ENCODE measurements at regions not wholly inside any gene's neighbourhood (a gene's known extent, or its start where the extent isn't known, plus 50 kb on each side); places are given as distances from the start of the nearest gene placed in this dataset.

DNA sequence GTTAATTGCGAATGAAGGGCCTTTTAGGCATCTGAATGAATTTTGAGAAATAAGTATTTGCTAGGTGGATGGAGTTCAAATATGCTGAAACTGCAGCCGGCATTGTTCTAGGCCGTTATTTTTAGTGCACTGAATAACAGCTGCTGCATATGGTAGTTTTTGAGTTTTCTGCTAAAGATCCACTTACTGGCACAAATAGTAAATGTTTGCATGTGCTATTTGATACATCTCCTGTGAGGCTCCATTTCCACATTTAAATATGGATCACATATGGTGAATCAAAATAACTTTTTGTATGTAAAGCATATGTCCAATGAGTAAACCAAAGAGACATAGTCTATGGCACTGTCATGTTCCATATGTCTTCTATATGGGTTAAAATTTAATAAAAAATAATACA, 56.7 kb upstream of the CNTN4 start:
- Histone ChIP-seq H3K79me2 (ENCODE audit: insufficient read depth, low read length) (no peaks in the 10 kb centered on the region), H3K27ac (ENCODE audit: low read depth in 1 of 2, low read length in 2 of 2) (no peak overlapping the region), H3K4me1 (ENCODE audit: control insufficient read depth in 1 of 2, insufficient read depth in 2 of 2, low read length in 2 of 2) (no peaks in the 10 kb centered on the region), H3K4me2 (replicated peaks; ENCODE audit: extremely low read depth, low read length, poor library complexity, severe bottlenecking) (no peak overlapping the region), H3K27me3 (ENCODE audit: control insufficient read depth in 2 of 2, insufficient read depth in 2 of 2, low read length in 2 of 2) (no peaks in the 10 kb centered on the region), H4K20me1 (ENCODE audit: insufficient read depth, low read length) (no peaks in the 10 kb centered on the region), H3K9me3 (replicated peaks in 1 of 2; ENCODE audit: control insufficient read depth in 1 of 2, insufficient read depth in 1 of 2, low read length in 2 of 2) (no peaks in the 10 kb centered on the region), H3K9ac (ENCODE audit: insufficient read depth, low read length, poor library complexity, severe bottlenecking) (no peak overlapping the region), H3K36me3 (replicated peaks in 1 of 2; ENCODE audit: control insufficient read depth in 1 of 2, insufficient read depth in 2 of 2, low read length in 2 of 2) (no peaks in the 10 kb centered on the region), H3K4me3 (replicated peaks in 1 of 3; ENCODE audit: low read depth in 2 of 3, low read length in 3 of 3) (no peak overlapping the region), H2AFZ (ENCODE audit: insufficient read depth, low read depth, low read length, poor library complexity, severe bottlenecking) (no peak overlapping the region)
- no peaks in the 10 kb centered on the region for H3K4me1 Mint-ChIP-seq
- H3K36me3 Mint-ChIP-seq = no peaks in the 10 kb centered on the region
- H3K27me3 Mint-ChIP-seq (ENCODE audit: low read depth in 3 of 3) = no peaks in the 10 kb centered on the region
- intact Hi-C loops (cut with micrococcal nuclease) = no loop called here
- TF ChIP-seq, protein P1, sequence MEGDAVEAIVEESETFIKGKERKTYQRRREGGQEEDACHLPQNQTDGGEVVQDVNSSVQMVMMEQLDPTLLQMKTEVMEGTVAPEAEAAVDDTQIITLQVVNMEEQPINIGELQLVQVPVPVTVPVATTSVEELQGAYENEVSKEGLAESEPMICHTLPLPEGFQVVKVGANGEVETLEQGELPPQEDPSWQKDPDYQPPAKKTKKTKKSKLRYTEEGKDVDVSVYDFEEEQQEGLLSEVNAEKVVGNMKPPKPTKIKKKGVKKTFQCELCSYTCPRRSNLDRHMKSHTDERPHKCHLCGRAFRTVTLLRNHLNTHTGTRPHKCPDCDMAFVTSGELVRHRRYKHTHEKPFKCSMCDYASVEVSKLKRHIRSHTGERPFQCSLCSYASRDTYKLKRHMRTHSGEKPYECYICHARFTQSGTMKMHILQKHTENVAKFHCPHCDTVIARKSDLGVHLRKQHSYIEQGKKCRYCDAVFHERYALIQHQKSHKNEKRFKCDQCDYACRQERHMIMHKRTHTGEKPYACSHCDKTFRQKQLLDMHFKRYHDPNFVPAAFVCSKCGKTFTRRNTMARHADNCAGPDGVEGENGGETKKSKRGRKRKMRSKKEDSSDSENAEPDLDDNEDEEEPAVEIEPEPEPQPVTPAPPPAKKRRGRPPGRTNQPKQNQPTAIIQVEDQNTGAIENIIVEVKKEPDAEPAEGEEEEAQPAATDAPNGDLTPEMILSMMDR (IDR thresholded peaks at IDR 0.05) = no peak
- peaks cover 0 to 12% (median 2%) of the 10 kb centered on the region in 7 donors for H3K9me3 Mint-ChIP-seq
- no peak overlapping the region for H3K4me3 Mint-ChIP-seq
- no peak for DNase-seq
- WGBS (ENCODE audit: insufficient coverage) = 94% methylated on average over 3 of the region's 3 CpGs
- no peak overlapping the region for H3K27ac Mint-ChIP-seq
